ELR (cell line): ENCODE measurements at regions not wholly inside any gene's neighbourhood (a gene's known extent, or its start where the extent isn't known, plus 50 kb on each side); places are given as distances from the start of the nearest gene placed in this dataset.

Source experiments
- DNase-seq: peaks from one replicate; pipeline ENCODE4 v3.0.0-alpha.2; 2015; ENCODE audit warnings: low read depth

- no peak for DNase-seq
Observed at GRCh38 chr10:58998924-58999713, 177.3 kb upstream of the PHYHIPL start.

- no peak for DNase-seq
Observed at GRCh38 chr10:59000162-59000825, 176.1 kb upstream of the PHYHIPL start.

- DNase-seq = no peak
Observed at GRCh38 chr10:59002011-59002410, 174.4 kb upstream of the PHYHIPL start.

- no peak for DNase-seq
Observed at GRCh38 chr10:59003203-59003602, 173.2 kb upstream of the PHYHIPL start.

GRCh38 chr10:59004392-59004791, 172.1 kb upstream of the PHYHIPL start:
- no peak for DNase-seq

- peak; percentile 67 for DNase-seq
Observed at GRCh38 chr10:59006511-59007306, 169.7 kb upstream of the PHYHIPL start.

GRCh38 chr10:59007307-59008025, 169.0 kb upstream of the PHYHIPL start:
- no peak for DNase-seq

GRCh38 chr10:59008452-59008851, 168.0 kb upstream of the PHYHIPL start:
- DNase-seq = no peak

- DNase-seq = no peak
Observed at GRCh38 chr10:59011972-59012632, 164.3 kb upstream of the PHYHIPL start.

GRCh38 chr10:59012839-59013238, 163.6 kb upstream of the PHYHIPL start:
- no peak for DNase-seq

GRCh38 chr10:59016043-59016442, 160.4 kb upstream of the PHYHIPL start:
- no peak for DNase-seq

- DNase-seq = no peak
Observed at GRCh38 chr10:59018977-59019376, 157.5 kb upstream of the PHYHIPL start.

- no peak for DNase-seq
Observed at GRCh38 chr10:59019603-59020002, 156.8 kb upstream of the PHYHIPL start.

GRCh38 chr10:59020502-59020901, 155.9 kb upstream of the PHYHIPL start:
- DNase-seq = no peak

- DNase-seq = no peak
Observed at GRCh38 chr10:59025981-59026765, 150.3 kb upstream of the PHYHIPL start.

- no peak for DNase-seq
Observed at GRCh38 chr10:59027975-59028655, 148.3 kb upstream of the PHYHIPL start.

- DNase-seq = peak; percentile 3
Observed at GRCh38 chr10:59033622-59034021, 142.8 kb upstream of the PHYHIPL start.

- DNase-seq = no peak
Observed at GRCh38 chr10:59036311-59037017, 140.0 kb upstream of the PHYHIPL start.

GRCh38 chr10:59037018-59037389, 139.4 kb upstream of the PHYHIPL start:
- DNase-seq = no peak

GRCh38 chr10:59037506-59037905, 138.9 kb upstream of the PHYHIPL start:
- no peak for DNase-seq
